ENCODE measurements at regions not wholly inside any gene's neighbourhood (a gene's known extent, or its start where the extent isn't known, plus 50 kb on each side); places are given as distances from the start of the nearest gene placed in this dataset.
"Not testable (repeated sequence)": the region's sequence is repeated elsewhere in the genome, so short reads cannot be mapped to it uniquely, and the experiment has no call there.

DNA sequence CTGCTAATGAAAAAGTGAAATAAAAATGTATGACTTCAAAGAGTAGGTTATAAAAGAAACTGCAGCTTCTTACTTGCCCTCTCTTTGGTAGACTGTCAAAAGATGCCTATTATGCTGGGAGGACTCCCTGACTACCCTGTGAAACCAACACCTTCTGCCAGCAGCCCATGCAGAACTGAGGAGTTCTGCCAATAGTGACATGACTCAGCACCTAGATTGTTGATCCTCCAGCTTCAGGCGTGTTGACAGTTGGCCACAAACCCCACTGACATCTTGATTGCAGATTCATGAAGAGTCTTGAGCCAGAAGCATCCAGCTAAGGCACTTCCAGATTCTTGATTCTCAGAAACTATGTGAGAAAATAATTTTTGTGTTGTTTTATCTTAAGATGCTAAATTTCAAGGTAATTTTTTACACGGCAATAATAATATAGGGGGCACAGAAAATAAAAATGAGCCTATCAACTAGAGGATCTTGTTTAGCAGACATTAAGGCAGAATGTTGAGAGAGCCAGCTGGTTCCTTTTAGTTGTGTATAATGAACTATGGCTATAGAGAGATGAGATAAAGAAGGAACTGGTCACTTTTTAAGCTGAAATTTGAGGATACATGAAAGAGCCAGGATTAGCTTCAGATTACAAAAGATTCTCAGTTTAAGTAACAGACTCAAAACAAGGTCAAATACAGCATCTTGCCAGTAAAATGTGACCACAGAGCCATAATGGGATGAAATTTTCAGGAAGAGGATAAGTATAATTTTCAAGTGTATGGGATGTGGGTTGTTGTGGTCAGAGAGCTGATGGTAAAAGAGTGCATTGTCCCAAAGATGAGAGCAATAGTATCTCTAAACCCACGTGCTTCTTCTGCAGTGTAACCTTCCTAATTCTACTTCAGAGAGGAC lies 588.7 kb upstream of the CBLB start:
- no peak for DNase-seq (ENCODE audit: low read depth)

DNA sequence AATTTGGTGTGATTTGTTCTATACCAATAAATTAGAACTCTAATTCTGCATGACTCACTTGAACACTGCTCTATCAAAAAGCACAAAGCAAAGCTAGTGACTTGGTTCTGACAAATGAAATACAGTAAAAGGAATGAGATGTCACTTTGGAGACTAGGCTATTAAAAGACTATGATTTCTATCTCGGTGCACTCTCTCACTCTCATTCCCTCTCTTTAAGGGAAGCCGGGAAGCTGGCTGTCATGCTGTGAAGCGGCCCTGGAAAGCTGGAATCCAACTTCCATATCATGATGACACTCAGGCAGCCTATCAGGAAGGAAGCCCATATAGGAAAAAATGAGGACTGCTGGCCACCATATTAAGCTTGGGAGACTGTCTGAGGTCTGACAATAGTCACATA lies 590.1 kb upstream of the CBLB start:
- DNase-seq (ENCODE audit: low read depth) = no peak

DNA sequence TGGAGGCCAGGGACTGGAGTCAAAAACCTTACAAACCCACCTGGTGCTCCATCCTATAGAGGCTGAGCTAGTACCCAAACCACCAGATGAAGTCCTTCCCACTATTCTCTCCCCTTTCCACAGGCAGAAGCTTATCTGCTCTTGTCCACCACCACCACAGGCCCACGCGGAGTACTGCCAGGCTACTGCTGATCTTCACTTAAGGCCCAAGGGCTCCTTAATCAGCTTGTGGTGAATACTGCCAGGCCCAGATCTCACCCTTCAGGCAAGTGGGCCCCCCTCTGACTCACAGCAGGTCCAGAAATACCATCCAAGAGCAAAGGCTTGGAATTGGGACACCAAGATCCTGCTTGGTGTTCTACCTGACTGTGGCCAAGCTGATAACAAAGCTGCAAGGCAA lies 598.1 kb upstream of the CBLB start:
- no peak for DNase-seq (ENCODE audit: low read depth)

DNA sequence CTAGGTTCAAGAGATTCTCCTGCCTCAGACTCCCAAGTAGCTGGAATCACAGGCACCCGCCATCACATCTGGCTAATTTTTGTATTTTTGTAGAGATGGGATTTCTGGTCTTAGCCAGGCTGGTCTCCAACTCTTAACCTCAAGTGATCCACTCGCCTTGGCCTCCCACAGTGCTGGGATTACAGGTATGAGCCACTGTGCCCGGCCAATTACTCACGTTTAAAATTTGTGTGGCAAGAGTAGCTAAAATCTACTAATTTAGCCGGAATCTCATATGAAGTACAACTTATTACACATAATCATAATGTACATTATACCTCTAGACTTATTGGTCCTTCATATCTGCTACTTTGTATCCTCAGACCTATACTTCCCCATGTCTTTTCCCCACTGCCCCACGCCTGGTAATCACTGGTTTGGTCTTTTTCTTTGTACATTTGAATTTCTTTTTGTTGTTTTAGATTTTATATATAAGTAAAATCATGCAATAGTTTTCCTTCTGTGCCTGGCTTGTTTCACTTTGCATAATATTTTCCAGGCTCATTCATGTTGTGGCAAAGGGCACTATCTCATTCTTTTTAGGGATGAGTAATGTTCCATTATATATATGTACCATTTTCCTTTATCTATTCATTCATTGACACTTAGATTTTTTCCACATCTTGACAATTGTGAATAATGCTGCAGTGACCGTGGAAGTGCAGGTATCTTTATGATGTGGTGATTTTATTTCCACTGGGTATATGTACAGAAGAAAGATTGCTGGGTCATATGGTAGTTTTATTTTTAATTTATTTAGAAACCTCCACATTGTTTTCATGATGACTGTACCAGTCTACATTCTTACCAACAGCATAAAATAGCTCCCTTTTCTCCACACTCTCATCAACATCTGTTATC lies 605.0 kb upstream of the CBLB start:
- DNase-seq (ENCODE audit: low read depth) = no peak

DNA sequence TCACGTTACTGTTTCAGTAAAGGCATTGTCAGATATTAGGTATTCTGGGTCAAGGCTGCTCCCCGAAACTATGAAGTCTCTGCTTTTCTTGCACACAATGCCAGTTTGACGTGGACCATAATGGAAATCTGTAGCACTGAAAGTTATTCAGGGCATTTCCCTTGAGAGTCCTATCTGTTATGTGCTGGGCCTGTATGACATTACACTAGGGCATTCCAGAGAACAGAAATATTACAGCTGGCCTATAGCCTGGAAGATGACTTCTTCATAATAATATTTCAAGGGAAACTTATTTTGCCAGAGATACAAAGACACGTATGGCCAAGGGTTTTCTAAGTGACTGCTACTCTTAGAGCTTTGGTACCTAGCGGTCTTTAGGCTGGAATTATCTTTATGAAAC lies 613.6 kb upstream of the CBLB start:
- no peak for DNase-seq (ENCODE audit: low read depth)

DNA sequence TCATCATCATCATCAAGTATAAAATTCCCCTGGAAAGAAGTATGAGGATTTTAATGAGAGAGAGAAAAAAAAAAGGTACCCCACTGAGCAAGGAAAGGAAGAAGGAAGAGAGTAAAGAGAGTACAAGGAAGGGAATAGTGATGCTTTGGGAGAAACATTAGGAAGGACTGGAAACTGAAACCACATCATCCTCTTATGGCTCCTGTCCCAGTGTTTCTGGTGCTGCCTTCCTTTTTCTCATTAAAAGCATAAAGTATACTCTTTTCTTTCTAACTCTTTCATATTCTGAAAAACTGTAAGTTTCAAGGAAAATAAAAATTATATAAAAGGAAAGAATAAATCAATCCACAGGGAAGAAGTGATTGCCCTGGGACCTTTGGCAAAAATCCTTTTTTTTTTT lies 616.4 kb upstream of the CBLB start:
- no peak for DNase-seq (ENCODE audit: low read depth)

DNA sequence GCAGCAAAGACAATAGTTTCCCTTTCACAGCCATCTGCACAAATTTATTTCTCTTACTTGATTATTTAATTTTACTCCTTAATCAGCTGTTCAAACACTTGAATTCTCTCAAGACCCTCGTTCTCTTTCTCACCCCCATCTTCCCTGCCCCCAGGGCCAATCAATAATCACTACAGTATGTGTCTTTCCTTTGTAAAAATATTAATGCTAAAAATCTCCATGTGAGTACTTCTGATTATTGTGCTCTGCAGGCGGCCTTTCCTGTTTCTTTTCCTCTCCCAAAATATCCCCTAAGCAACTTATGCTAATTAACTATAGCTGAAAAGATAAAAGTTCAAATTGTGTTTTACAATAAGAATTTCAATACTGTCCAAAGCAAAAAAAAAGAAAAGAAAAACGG lies 617.0 kb upstream of the CBLB start:
- no peak for DNase-seq (ENCODE audit: low read depth)

DNA sequence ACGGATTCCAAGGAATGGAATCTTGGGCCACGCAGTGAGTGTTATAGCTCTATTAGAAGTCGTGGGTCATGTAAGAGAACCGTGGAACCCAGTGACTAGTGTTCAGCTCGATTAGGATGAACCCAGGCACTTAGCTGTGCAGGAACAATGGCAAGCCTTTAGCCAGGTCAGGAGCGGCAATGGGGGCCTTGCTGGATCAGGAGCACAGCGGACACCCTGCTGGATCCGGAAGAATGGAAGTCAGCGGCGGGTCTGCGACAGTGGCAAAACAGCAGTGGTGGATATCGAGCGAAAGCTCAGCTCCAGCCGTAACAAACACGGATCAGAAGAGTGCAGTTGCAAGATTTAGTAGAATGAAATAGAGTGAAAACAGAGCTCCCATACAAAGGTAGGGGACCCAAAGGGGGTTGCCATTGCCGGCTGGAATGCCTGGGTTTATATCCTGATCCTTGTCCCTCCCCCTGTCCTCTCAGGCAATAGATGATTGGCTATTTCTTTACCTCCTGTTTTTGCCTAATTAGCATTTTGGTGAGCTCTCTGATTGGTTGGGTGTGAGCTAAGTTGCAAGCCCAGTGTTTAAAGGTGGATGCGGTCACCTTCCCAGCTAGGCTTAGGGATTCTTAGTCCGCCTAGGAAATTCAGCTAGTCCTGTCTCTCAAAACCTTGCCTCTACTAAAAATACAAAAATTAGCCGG lies 618.3 kb upstream of the CBLB start:
- DNase-seq (ENCODE audit: low read depth) = not testable (repeated sequence)

DNA sequence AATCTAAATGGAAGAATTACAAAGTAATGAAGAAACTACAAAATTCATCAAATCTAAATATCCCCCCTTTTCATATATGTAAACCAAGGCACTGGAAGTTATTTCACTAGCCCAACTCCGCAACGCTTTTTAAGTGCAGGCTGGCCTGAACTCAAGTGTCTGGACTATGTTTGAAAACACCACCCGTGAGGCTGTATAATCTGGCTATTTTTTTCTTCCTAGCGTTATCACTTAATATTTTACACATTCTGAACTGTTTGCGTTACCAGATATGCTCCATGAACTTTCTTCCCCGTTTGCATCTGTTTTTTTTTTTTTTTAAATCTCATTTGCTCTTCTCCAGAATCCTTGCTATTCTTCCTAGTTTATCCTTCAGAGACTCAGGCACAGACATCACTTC lies 619.5 kb upstream of the CBLB start:
- no peak for DNase-seq (ENCODE audit: low read depth)

DNA sequence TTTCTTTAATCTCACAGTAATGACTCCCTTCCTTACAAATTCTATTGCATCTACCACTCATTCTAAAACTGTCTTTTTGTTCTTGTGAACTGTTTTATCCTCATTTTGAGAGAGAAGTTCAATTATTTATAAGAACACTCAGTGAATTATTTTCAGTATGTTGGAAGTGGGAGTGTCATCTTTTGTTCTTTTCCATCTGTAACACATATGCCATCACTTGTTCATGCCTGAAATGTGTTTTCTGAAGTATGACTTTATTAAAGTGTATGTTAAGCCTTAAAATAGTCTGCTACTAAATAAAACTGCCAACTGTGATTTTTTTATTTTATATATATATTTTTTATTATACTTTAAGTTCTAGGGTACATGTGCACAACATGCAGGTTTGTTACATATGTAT lies 623.0 kb upstream of the CBLB start:
- DNase-seq (ENCODE audit: low read depth) = no peak

DNA sequence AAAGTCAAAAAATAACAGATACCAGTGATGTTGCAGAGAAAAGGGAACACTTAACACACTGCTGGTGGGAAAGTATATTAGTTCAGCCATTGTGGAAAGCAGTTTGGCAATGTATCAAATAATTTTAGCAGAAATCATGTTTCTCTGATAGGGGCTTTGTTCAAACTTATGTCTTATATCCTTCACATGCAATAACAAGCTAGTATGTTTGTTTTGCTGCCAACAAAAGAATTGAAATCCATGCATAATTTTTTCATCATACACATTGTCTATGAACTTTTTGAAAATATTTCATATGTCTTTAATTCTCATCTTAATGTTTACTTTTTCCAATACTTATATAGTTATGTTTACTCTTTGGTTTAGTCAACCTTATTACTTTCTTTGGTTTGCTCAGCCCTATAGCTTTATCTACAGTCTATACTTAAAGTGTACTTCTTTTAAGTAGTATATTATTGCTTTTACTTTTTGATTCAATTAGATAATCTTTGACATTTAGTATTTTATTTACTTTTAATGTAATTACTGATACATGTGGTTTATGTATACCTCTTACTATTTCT lies 639.6 kb upstream of the CBLB start:
- DNase-seq (ENCODE audit: low read depth) = no peak

DNA sequence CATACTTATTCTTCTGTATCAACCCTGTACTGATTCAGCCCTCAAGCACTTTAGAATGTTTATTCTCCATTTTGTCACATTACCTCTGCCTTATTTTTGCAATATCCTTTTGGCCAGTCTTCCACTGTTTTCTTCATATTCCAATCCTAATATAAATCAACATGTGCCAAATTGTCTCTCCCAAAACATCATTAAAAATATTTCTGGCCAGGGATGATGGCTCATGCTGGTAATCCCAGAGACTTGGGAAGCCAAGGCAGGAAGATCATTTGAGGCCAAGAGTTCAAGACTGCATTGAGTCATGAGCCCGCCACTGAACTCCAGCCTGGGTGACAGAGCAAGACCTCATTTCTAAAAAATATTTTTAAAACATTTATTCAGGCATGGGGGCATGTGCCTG lies 641.4 kb upstream of the CBLB start:
- DNase-seq (ENCODE audit: low read depth) = no peak

DNA sequence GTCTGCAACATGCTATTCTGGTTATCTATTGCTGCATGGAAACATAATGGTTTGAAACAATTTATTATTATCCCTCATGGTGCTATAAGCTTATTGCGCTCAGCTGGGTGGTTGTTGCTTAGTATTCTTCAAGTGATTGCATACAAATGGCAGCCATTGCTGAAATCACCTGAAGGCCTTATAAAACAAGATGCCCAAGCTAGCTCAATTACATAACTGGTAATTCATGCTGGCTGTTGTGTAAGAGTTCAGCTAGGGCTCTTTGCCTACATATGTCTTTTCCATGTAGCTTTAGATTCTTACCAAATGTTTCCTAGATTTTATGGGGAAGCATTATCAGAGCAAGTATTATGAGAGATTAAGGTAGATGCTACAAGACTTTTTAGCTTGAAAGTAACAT lies 644.0 kb upstream of the CBLB start:
- no peak for DNase-seq (ENCODE audit: low read depth)

DNA sequence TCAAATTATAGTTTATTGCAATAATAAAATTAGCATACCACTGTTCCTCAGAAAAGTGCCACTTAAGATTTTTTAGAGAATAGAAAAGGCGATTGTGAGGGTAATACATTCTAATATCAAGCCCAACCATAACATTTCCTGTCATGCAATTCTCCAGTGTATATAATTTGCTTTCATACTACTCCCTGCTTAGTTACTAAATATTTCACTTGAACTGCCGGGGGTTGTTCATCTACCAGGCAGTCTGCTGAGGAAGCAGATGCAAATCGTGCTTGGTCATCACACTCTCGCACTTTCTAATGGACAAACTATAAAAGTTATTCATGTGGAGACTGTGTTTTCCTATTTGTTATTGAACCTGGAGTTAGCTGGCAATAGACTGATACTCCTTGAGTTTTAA lies 645.6 kb upstream of the CBLB start:
- no peak for DNase-seq (ENCODE audit: low read depth)

DNA sequence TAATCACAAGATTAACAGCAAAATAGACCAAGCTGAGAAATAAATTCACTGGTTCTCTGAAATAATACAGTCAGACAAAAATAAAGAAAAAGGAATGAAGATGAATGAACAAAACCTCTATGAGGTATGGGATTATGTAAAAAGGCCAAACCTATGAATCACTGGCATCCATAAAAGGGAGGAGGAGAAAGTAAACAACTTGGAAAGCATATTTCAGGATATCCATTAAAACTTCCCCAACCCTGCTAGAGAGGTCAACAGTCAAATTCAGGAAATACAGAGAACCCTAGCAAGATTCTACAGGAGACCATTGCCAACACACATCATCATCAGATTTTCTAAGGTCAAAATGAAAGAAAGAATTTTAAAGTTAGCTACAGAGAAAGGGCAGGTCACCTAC lies 649.7 kb upstream of the CBLB start:
- DNase-seq (ENCODE audit: low read depth) = no peak

DNA sequence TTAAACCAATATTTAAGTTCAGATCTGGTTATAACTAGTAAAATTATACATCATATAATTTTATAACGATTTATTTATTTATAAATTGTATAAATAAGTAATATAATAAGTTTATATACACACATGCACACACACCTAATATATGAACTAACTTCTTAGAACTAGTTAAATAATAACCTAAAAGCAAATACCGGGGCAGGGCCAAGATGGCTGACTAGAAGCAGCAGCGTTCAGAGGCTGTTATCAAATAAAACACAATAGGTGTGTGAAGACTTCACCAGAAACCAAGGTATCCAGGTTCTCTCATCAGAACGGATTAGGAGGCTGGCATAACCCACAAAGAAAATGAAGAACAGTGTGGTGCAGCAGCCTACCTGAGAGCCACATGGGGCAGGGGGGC lies 653.6 kb upstream of the CBLB start:
- DNase-seq (ENCODE audit: low read depth) = no peak

DNA sequence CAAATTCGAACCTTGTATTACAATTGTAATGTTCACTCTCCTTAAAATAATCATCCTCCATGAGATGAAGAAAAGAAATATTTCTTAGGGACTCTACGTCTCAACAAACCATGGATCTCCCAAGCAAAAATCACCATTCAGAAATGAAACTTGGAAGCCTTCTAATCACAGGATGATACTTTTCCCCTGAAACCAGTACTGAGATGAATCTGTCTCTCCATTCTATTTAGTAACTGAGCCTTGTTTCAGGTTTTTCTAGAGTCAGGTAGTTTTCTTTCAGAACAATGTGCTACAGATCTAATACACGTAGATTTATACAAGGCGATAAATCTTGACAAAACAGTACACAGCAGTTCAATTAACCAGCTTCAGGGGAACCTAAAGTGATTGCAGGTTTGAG lies 660.1 kb upstream of the CBLB start:
- DNase-seq (ENCODE audit: low read depth) = no peak

DNA sequence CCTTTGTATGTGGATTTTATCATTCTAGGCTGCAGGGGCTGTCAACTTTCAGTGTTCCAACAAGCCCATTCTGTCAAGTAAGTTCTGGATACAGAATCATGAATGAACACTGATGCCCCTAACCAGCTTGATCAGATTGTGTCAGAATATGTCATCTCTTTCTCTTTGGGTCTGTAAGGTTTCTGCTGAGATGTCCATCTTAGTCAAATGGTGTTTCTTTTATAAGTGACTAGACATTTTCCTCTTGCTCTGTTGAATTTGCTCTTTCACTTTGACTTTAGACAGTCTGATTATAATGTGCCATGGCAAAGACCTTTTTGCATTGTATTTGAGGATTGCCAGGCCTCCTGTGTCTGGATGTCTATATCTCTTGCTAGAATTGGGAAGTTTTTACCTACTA lies 660.9 kb upstream of the CBLB start:
- no peak for DNase-seq (ENCODE audit: low read depth)

DNA sequence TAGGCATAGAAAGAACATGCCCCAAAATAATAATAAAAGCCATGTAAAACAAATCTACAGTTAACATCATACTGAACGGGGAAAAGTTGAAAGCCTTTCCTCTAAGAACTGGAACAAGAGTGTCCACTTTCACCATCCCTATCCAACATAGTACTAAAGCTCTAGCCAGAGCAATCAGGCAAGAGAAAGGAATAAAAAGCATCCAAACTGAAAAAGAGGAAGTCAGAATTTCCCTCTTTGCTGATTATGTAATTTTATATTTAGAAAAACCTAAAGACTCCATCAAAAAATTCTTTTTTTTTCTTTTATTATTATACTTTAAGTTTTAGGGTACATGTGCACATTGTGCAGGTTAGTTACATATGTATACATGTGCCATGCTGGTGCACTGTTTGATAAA lies 661.6 kb upstream of the CBLB start:
- DNase-seq (ENCODE audit: low read depth) = no peak

DNA sequence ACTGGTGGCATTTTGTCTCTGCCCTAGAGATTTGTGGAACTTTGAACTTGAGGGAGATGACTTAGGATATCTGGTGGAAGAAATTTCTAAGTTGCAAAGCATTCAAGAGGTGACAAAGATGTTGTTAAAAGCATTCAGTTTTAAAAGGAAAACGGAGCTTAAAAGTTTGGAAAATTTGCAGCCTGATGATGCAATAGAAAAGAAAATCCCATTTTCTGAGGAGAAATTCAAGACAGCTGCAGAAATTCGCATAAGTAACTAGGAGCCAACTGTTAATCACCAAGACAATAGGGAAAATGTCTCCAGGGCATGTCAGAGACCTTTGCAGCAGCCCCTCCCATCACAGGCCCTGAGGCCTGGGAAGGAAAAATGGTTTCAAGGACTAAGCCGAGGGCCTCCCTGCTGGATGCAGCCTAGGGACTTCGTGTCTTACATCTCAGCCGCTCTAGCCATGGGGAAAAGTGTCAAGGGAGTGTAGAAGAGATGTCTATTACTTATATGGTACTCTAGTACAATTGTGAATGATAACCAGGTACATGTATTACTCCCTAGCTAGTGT lies 663.0 kb upstream of the CBLB start:
- DNase-seq (ENCODE audit: low read depth) = not testable (repeated sequence)

DNA sequence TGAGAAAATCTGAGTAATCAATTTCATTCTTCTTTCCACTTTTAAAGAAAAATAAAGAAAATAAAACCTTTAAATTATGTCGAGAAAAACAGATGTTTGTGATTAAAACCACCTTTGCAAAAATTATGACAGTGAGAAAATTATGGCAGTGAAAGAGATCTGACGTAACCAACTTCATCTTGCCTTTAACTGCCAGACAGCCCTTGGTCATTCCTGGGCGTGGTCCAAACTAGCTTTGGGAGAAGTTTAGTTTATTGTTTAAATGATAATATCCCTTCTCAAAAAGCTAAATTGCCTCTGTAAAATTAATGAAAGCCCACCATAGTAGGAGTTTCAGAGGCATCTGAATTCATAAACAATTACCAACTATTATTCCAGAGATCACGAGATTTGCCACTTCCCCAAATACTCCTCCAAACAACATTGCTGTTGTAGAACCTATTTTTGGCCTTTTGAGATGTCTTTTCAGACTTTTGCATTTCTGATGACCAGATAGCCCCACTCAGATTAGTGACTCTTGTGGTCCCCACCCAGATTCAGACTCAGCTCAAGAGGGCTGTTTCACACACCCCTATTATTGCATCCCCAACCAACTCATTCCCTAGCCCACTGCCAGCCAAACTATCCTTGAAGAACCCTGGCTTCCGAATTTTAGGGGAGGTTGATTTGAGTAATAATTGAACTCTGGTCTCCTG lies 664.4 kb upstream of the CBLB start:
- no peak for DNase-seq (ENCODE audit: low read depth)

Data from T-helper 22 cell (primary cell).